A549 (cell line): ENCODE measurements at regions not wholly inside any gene's neighbourhood (a gene's known extent, or its start where the extent isn't known, plus 50 kb on each side); places are given as distances from the start of the nearest gene placed in this dataset.

Source experiments
- BHLHE40 ChIP-seq: IDR thresholded peaks from 2 replicates; pipeline ENCODE4 v1.6.1; 2012; ENCODE audit warnings: low read depth, low read length, inconsistent platforms
- CHD2 ChIP-seq: fragments of 150-350 bp; IDR thresholded peaks from 2 replicates; pipeline ENCODE4 v1.6.1; 2014; ENCODE audit warnings: low read length; ENCODE audit not compliant: partially characterized antibody
- FOSB ChIP-seq: fragments of 250-450 bp; sonication (Bioruptor Pico); IDR thresholded peaks from 2 replicates; pipeline ENCODE4 v1.5.0; 2020; ENCODE audit warnings: mild to moderate bottlenecking, moderate library complexity
- MYC ChIP-seq: IDR thresholded peaks from 2 replicates; pipeline ENCODE4 v1.6.1; 2012; ENCODE audit warnings: mild to moderate bottlenecking, inconsistent platforms, low read length, improper control_type of control experiment, borderline replicate concordance
- NPAS2 ChIP-seq: fragments of 250-450 bp; sonication (Bioruptor Pico); IDR thresholded peaks from 2 replicates; pipeline ENCODE4 v1.8.0; 2022; ENCODE audit warnings: mild to moderate bottlenecking, moderate library complexity, borderline replicate concordance
- POLR2A ChIP-seq: IDR thresholded peaks from 2 replicates; pipeline ENCODE4 v1.6.1; 2012; ENCODE audit warnings: mild to moderate bottlenecking, low read length
- RCOR1 ChIP-seq: fragments of 150-350 bp; IDR thresholded peaks from 2 replicates; pipeline ENCODE4 v1.6.1; 2014; ENCODE audit warnings: antibody characterized with exemption, low read length, low read depth
- TF ChIP-seq, protein P1 (sequence below): fragments of 200-600 bp; sonication (generic); IDR thresholded peaks from 2 replicates; pipeline ENCODE4 v1.6.1; 2016; ENCODE audit warnings: antibody characterized with exemption, mild to moderate bottlenecking, moderate library complexity
- TF ChIP-seq, protein P2 (sequence below): fragments of >200 bp; sonication (Bioruptor Twin); formaldehyde crosslinking; IDR thresholded peaks from 3 replicates; pipeline ENCODE4 v1.5.1; 2016

DNA sequence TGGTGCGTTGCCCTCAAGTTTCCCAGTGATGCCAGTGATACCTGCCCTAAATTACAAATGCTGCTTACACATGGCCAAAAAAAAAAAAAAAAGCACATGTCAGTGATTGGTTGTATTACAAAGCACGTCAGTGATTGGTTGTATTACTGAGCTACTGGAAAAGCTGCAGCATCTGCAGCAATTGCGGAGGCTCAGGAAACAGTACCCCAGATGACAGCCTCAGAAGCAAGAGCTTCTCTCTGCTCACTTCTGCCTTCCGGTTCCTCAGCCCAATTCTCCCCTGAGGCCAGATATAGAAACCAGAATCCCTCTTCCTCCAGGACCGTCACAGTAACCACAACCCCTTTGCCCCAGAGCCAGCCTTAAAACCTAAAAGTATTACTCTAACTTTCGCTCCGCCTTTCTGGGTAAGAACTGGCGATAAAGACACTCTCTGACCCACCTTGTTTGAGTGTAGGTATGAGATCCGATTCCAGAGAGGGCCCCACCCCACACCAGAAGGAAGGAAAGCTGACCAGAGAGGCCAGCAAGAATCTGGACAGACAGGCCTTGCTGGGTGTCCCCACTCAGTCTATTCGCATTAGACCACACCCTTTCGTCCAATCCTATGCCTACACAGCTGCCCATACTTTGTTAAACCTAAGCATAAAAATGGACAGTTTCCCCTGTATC is 85.0 kb upstream of the SORBS2 start:
- no peak for TF ChIP-seq BHLHE40
- TF ChIP-seq POLR2A = no peak
- no peak for TF ChIP-seq FOSB
- TF ChIP-seq NPAS2 (CRISPR knock-in tag) = no peak
- TF ChIP-seq, protein P1, sequence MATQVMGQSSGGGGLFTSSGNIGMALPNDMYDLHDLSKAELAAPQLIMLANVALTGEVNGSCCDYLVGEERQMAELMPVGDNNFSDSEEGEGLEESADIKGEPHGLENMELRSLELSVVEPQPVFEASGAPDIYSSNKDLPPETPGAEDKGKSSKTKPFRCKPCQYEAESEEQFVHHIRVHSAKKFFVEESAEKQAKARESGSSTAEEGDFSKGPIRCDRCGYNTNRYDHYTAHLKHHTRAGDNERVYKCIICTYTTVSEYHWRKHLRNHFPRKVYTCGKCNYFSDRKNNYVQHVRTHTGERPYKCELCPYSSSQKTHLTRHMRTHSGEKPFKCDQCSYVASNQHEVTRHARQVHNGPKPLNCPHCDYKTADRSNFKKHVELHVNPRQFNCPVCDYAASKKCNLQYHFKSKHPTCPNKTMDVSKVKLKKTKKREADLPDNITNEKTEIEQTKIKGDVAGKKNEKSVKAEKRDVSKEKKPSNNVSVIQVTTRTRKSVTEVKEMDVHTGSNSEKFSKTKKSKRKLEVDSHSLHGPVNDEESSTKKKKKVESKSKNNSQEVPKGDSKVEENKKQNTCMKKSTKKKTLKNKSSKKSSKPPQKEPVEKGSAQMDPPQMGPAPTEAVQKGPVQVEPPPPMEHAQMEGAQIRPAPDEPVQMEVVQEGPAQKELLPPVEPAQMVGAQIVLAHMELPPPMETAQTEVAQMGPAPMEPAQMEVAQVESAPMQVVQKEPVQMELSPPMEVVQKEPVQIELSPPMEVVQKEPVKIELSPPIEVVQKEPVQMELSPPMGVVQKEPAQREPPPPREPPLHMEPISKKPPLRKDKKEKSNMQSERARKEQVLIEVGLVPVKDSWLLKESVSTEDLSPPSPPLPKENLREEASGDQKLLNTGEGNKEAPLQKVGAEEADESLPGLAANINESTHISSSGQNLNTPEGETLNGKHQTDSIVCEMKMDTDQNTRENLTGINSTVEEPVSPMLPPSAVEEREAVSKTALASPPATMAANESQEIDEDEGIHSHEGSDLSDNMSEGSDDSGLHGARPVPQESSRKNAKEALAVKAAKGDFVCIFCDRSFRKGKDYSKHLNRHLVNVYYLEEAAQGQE = no peak
- no peak for TF ChIP-seq MYC
- TF ChIP-seq CHD2 = no peak
- TF ChIP-seq, protein P2, sequence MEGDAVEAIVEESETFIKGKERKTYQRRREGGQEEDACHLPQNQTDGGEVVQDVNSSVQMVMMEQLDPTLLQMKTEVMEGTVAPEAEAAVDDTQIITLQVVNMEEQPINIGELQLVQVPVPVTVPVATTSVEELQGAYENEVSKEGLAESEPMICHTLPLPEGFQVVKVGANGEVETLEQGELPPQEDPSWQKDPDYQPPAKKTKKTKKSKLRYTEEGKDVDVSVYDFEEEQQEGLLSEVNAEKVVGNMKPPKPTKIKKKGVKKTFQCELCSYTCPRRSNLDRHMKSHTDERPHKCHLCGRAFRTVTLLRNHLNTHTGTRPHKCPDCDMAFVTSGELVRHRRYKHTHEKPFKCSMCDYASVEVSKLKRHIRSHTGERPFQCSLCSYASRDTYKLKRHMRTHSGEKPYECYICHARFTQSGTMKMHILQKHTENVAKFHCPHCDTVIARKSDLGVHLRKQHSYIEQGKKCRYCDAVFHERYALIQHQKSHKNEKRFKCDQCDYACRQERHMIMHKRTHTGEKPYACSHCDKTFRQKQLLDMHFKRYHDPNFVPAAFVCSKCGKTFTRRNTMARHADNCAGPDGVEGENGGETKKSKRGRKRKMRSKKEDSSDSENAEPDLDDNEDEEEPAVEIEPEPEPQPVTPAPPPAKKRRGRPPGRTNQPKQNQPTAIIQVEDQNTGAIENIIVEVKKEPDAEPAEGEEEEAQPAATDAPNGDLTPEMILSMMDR = no peak
- no peak for TF ChIP-seq RCOR1
